HCT116 (cell line): ENCODE measurements at regions not wholly inside any gene's neighbourhood (a gene's known extent, or its start where the extent isn't known, plus 50 kb on each side); places are given as distances from the start of the nearest gene placed in this dataset.

ENCODE experiments used
- ATAC-seq: fragments of 200-7000 bp; cut with Tn5 transposase; 2 replicates; pipeline ENCODE4 v1.9.1; 2020; ENCODE audit warnings: mild to moderate bottlenecking, moderate library complexity
- BruUV-seq: library from RNA; stranded (reverse); fragments of 400-500 nt; replicated peaks from 2 replicates; lab custom pipeline; 2021; lab: Mats Ljungman, UMichigan
- CTCF ChIA-PET: fragments of 300-600 bp; sonication (Branson Sonifier 250); formaldehyde crosslinking; loops from one replicate; lab custom pipeline; 2021; ENCODE audit warnings: antibody characterized with exemption; lab: Charles Lee
- POLR2A ChIA-PET: fragments of 300-600, 350-600 bp; sonication (Branson Sonifier 250); formaldehyde crosslinking; loops from one replicate; lab custom pipeline; 2021; ENCODE audit warnings: antibody characterized with exemption; lab: Charles Lee
- RAD21 ChIA-PET, 2 experiments: fragments of 300-600 bp; sonication (Branson Sonifier 250); formaldehyde crosslinking; loops; one replicate each; lab custom pipeline; 2023; ENCODE audit warnings: low total read pairs in 2 of 2; ENCODE audit not compliant: uncharacterized antibody in 2 of 2, unreplicated experiment in 2 of 2, low non-redundant PET in 1 of 2; lab: Charles Lee
- DNase-seq: peaks from one replicate; pipeline ENCODE4 v3.0.0-alpha.2; 2010; ENCODE audit warnings: low read depth, low spot score
- H2AFZ ChIP-seq: fragments of 200-600 bp; shearing (Covaris generic), sonication (generic); 2 replicates; pipeline ENCODE4 v1.6.1; 2017; ENCODE audit warnings: low read depth, mixed run types, mixed read lengths, antibody characterized with exemption, low read length; ENCODE audit not compliant: poor library complexity, severe bottlenecking
- H3K27ac ChIP-seq: 2 replicates; pipeline ENCODE4 v1.5.1; 2012; ENCODE audit warnings: low read depth, low read length
- H3K27me3 ChIP-seq: fragments of 200-600 bp; sonication (generic); 2 replicates; pipeline ENCODE4 v1.6.1; 2016; ENCODE audit warnings: mixed run types, low read length, mixed read lengths; ENCODE audit not compliant: insufficient read depth
- H3K36me3 ChIP-seq, 2 experiments: fragments of 200-500 bp in 1 of 2; fragments of 200-600 bp in 1 of 2; sonication (Bioruptor generic) in 1 of 2; sonication (generic) in 1 of 2; 2 replicates each; pipeline versions ENCODE4 v1.5.1 to v1.6.1; 2014 to 2016; ENCODE audit warnings: low read length in 2 of 2, inconsistent platforms in 1 of 2, mixed read lengths in 1 of 2, mixed run types in 1 of 2; ENCODE audit not compliant: insufficient read depth in 2 of 2, control insufficient read depth in 1 of 2
- H3K4me1 ChIP-seq, 2 experiments: fragments of 200-600 bp in 1 of 2; sonication (generic) in 1 of 2; 2 replicates each; pipeline versions ENCODE4 v1.5.1 to v1.6.1; 2012 to 2017; ENCODE audit warnings: low read length in 2 of 2, inconsistent platforms in 1 of 2, mild to moderate bottlenecking in 1 of 2, mixed read lengths in 1 of 2, mixed run types in 1 of 2, moderate library complexity in 1 of 2; ENCODE audit not compliant: insufficient read depth in 2 of 2, control insufficient read depth in 1 of 2
- H3K4me2 ChIP-seq: fragments of 200-600 bp; sonication (generic); 2 replicates; pipeline ENCODE4 v1.6.1; 2017; ENCODE audit warnings: mixed run types, low read length, mixed read lengths
- H3K4me3 ChIP-seq, 2 experiments: fragments of 200-600 bp in 1 of 2; sonication (generic) in 1 of 2; replicated peaks in 1 of 2; 2 replicates each; pipeline ENCODE4 v1.5.1; 2011 to 2016; ENCODE audit warnings: low read length in 2 of 2, control low read depth in 1 of 2, low read depth in 1 of 2, mild to moderate bottlenecking in 1 of 2, mixed read lengths in 1 of 2, mixed run types in 1 of 2
- H3K79me2 ChIP-seq: fragments of 200-600 bp; sonication (generic); 2 replicates; pipeline ENCODE4 v1.6.1; 2017; ENCODE audit warnings: mild to moderate bottlenecking, mixed run types, low read length, moderate library complexity, mixed read lengths; ENCODE audit not compliant: insufficient read depth
- H3K9ac ChIP-seq: fragments of 200-600 bp; sonication (generic); 2 replicates; pipeline ENCODE4 v1.6.1; 2016; ENCODE audit warnings: low read length, mixed read lengths
- H3K9me2 ChIP-seq: fragments of 200-600 bp; sonication (generic), shearing (Covaris generic); 2 replicates; pipeline ENCODE4 v1.6.1; 2017; ENCODE audit warnings: mixed run types, mild to moderate bottlenecking, moderate library complexity; ENCODE audit not compliant: insufficient read depth
- H3K9me3 ChIP-seq, 2 experiments: fragments of 200-500 bp in 1 of 2; fragments of 200-600 bp in 1 of 2; sonication (Bioruptor generic) in 1 of 2; sonication (generic) in 1 of 2; 2 replicates each; pipeline ENCODE4 v1.6.1; 2014 to 2017; ENCODE audit warnings: low read length in 2 of 2, mixed read lengths in 2 of 2, inconsistent platforms in 1 of 2, low read depth in 1 of 2, mild to moderate bottlenecking in 1 of 2, mixed run types in 1 of 2, moderate library complexity in 1 of 2; ENCODE audit not compliant: control insufficient read depth in 1 of 2, insufficient read depth in 1 of 2
- H4K20me1 ChIP-seq: fragments of 200-600 bp; sonication (generic), shearing (Covaris generic); 2 replicates; pipeline ENCODE4 v1.6.1; 2017; ENCODE audit warnings: mixed run types, mild to moderate bottlenecking, moderate library complexity; ENCODE audit not compliant: insufficient read depth
- ATF3 ChIP-seq: IDR thresholded peaks from 2 replicates; pipeline ENCODE4 v1.6.1; 2012
- CEBPB ChIP-seq: IDR thresholded peaks from 2 replicates; pipeline ENCODE4 v1.6.1; 2012; ENCODE audit warnings: low read depth
- CTCF ChIP-seq, 3 experiments: fragments of 200-600 bp in 1 of 3; sonication (generic) in 1 of 3; IDR thresholded peaks in 2 of 3; conservative IDR thresholded peaks in 1 of 3; 2 replicates each; pipeline ENCODE4 v1.5.1; 2012 to 2017; ENCODE audit warnings: low read depth in 2 of 3, low read length in 2 of 3, antibody characterized with exemption in 1 of 3, borderline replicate concordance in 1 of 3, control low read depth in 1 of 3, mild to moderate bottlenecking in 1 of 3, mixed read lengths in 1 of 3, mixed run types in 1 of 3, moderate library complexity in 1 of 3; ENCODE audit not compliant: insufficient read depth in 1 of 3
- EZH2phosphoT487 ChIP-seq: fragments of 200-600 bp; IDR thresholded peaks from 2 replicates; pipeline ENCODE4 v1.6.1; 2018; ENCODE audit warnings: antibody characterized with exemption, borderline replicate concordance
- POLR2A ChIP-seq: IDR thresholded peaks from 2 replicates; pipeline ENCODE4 v1.7.0; 2011; ENCODE audit warnings: borderline replicate concordance; ENCODE audit not compliant: insufficient read depth, insufficient read length; ENCODE audit errors: extremely low read depth
- RAD21 ChIP-seq: IDR thresholded peaks from 2 replicates; pipeline ENCODE4 v1.6.1; 2012; ENCODE audit warnings: low read depth, mild to moderate bottlenecking
- SIN3A ChIP-seq: IDR thresholded peaks from 2 replicates; pipeline ENCODE4 v1.6.1; 2012; ENCODE audit warnings: low read depth
- TCF7L2 ChIP-seq: IDR thresholded peaks from 2 replicates; pipeline ENCODE4 v1.7.0; 2011; ENCODE audit warnings: borderline replicate concordance, inconsistent platforms; ENCODE audit not compliant: insufficient read depth, insufficient read length; ENCODE audit errors: extremely low read depth
- YY1 ChIP-seq: IDR thresholded peaks from 2 replicates; pipeline ENCODE4 v1.6.1; 2011; ENCODE audit warnings: low read length, low read depth, moderate library complexity, mild to moderate bottlenecking; ENCODE audit not compliant: insufficient replicate concordance; ENCODE audit errors: extremely low read depth
- ZFX ChIP-seq: fragments of 450-650 bp; IDR thresholded peaks from 2 replicates; pipeline ENCODE4 v1.6.1; 2017
- ZNF274 ChIP-seq: fragments of 200-500 bp; sonication (Bioruptor generic); IDR thresholded peaks from 2 replicates; pipeline ENCODE4 v1.6.1; 2014; ENCODE audit warnings: mild to moderate bottlenecking, low read depth, low read length, inconsistent platforms
- intact Hi-C: fragments of 100-400 bp; cut with micrococcal nuclease; formaldehyde crosslinking; loops from 2 replicates; pipeline ENCODE4 v1.10.0; 2022

DNA sequence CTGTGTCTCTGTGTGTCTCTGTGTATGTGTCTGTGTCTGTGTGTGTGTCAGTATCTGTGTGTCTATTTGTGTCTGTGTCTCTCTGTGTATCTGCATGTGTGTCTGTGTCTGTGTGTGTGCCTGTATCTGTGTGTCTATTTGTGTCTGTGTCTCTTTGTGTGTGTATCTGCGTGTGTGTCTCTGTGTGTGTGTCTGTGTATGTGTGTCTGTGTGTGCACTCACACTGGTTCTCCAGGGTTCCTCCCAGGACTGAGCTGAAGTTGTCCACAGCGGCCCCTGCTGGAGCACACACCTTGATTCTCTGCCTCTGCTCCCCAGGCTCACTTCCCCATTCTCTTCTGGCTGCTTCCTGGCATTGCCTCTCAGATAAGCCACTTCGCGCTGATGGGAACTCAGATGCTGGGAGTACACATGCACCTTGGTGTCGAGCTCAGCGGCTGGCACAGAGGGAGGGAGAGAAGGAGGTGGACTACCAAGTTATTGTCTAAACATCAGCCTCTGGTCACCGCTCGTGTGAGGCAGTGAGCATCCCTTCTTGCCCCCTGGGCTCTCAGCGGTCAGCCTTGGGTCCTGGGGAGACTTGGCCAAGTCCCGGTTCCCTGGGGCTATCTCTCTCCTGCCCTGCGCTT, 104.9 kb upstream of the NXT1 start:
- CTCF ChIA-PET, result interaction anchor here (1.2 to 5.0 kb wide), 4 partner anchors 11 to 554 kb away, joined by 3 to 18 read pairs (median 11); no protein-coding TSS in a partner anchor
- POLR2A ChIA-PET, result no interaction called here
- RAD21 ChIA-PET, result interaction anchor here in 1 of 2 experiments (0.8 kb wide), 1 partner anchor 195 kb away, joined by 3 read pairs; no protein-coding TSS in a partner anchor
- Histone ChIP-seq H3K9ac (no peak overlapping the region), H3K79me2 (no peaks in the 10 kb centered on the region), H3K27ac (no peak overlapping the region), H3K36me3 (no peaks in the 10 kb centered on the region), H3K9me2 (no peaks in the 10 kb centered on the region), H3K9me3 (no peaks in the 10 kb centered on the region), H2AFZ (no peak overlapping the region), H3K4me1 (no peaks in the 10 kb centered on the region), H3K4me3 (no peak overlapping the region), H3K27me3 (peaks cover 29% of the 10 kb centered on the region), H3K4me2 (no peak overlapping the region), H4K20me1 (no peaks in the 10 kb centered on the region)
- intact Hi-C loops, result no loop called here
- peak; percentile 95 for ATAC-seq
- no TSS peak for BruUV-seq
- no peak for DNase-seq
- peak; percentile 19 to 71 (median 65); a peak in 4 of 6 replicates for TF ChIP-seq CTCF (IDR thresholded peaks at IDR 0.05 in 2 of 3, conservative IDR thresholded peaks at IDR 0.05 in 1 of 3; ENCODE audit: borderline replicate concordance in 1 of 3, insufficient read depth in 1 of 3, low read depth in 2 of 3, low read length in 2 of 3)
- TF ChIP-seq RAD21, result peak; percentile 37
- no peak for TF ChIP-seq YY1

- peaks cover 28% of the 10 kb centered on the region for H3K27me3 ChIP-seq
- no peak overlapping the region for H3K27ac ChIP-seq
- H4K20me1 ChIP-seq, result no peaks in the 10 kb centered on the region
- ChIA-PET POLR2A (no interaction called here), RAD21 (no interaction called here), CTCF (interaction anchor here (1.2 to 5.0 kb wide), 4 partner anchors 10 to 554 kb away, joined by 3 to 18 read pairs (median 11); no protein-coding TSS in a partner anchor)
- intact Hi-C loops, result no loop called here
- H3K4me1 ChIP-seq, result no peaks in the 10 kb centered on the region
- H3K4me3 ChIP-seq, result no peak overlapping the region
- H3K9ac ChIP-seq, result no peak overlapping the region
- H3K4me2 ChIP-seq, result no peak overlapping the region
- 0 out of 2 replicates have a peak, but pooled peaks have one; percentile 7 for ATAC-seq
- TF ChIP-seq YY1, result no peak
- no peak for TF ChIP-seq EZH2phosphoT487
- no peak for TF ChIP-seq TCF7L2
- TF ChIP-seq SIN3A, result no peak
- TF ChIP-seq ATF3, result no peak
- TF ChIP-seq POLR2A, result no peak
- no peak for TF ChIP-seq CEBPB
- TF ChIP-seq ZFX, result no peak
- no peak for TF ChIP-seq ZNF274
- no peaks in the 10 kb centered on the region for H3K79me2 ChIP-seq
- no peak overlapping the region for H2AFZ ChIP-seq
- no TSS peak for BruUV-seq
- no peak for DNase-seq
- no peaks in the 10 kb centered on the region for H3K36me3 ChIP-seq
- H3K9me2 ChIP-seq, result no peaks in the 10 kb centered on the region
- H3K9me3 ChIP-seq, result no peaks in the 10 kb centered on the region
Observed at GRCh38 chr20:23244916-23245552, 105.6 kb upstream of the NXT1 start.
